CD14-positive monocyte (primary cell): ENCODE measurements at regions not wholly inside any gene's neighbourhood (a gene's known extent, or its start where the extent isn't known, plus 50 kb on each side); places are given as distances from the start of the nearest gene placed in this dataset.
A peak's percentile ranks its signal among the peaks of the same experiment; 100 is the strongest.

Experiments
- DNase-seq, 3 donors: peaks; one replicate each; pipeline ENCODE4 v3.0.0-alpha.2; 2011 to 2022
- H2AFZ ChIP-seq: 2 replicates; pipeline ENCODE4 v1.6.0; 2012; ENCODE audit warnings: mild to moderate bottlenecking, low read depth, low read length, inconsistent platforms; ENCODE audit not compliant: insufficient read depth, poor library complexity, severe bottlenecking
- H3K27ac ChIP-seq, 2 donors: 1 replicate in 1 of 2; 2 replicates in 1 of 2; pipeline ENCODE4 v1.5.1; 2012 to 2013; ENCODE audit warnings: low read length in 2 of 2, control low read depth in 1 of 2, inconsistent platforms in 1 of 2, low read depth in 1 of 2, mild to moderate bottlenecking in 1 of 2
- H3K27me3 ChIP-seq, 2 donors: one replicate each; pipeline versions ENCODE4 v1.6.0 to v1.6.1; 2011 to 2013; ENCODE audit warnings: low read length in 2 of 2; ENCODE audit not compliant: control insufficient read depth in 2 of 2, insufficient read depth in 2 of 2
- H3K36me3 ChIP-seq, 2 donors: replicated peaks in 1 of 2; 1 replicate in 1 of 2; 2 replicates in 1 of 2; pipeline versions ENCODE4 v1.5.1 to v1.6.1; 2012 to 2013; ENCODE audit warnings: low read length in 2 of 2, control low read depth in 1 of 2, inconsistent platforms in 1 of 2, mild to moderate bottlenecking in 1 of 2; ENCODE audit not compliant: insufficient read depth in 2 of 2, control insufficient read depth in 1 of 2
- H3K4me1 ChIP-seq, 2 donors: 1 replicate in 1 of 2; 2 replicates in 1 of 2; pipeline versions ENCODE4 v1.5.1 to v1.6.1; 2012 to 2013; ENCODE audit warnings: low read length in 2 of 2, control low read depth in 1 of 2, inconsistent platforms in 1 of 2, mild to moderate bottlenecking in 1 of 2, moderate library complexity in 1 of 2; ENCODE audit not compliant: insufficient read depth in 2 of 2, control insufficient read depth in 1 of 2
- H3K4me2 ChIP-seq: replicated peaks from 2 replicates; pipeline ENCODE3; 2012; ENCODE audit warnings: low read length, moderate library complexity, mild to moderate bottlenecking; ENCODE audit not compliant: poor library complexity, severe bottlenecking; ENCODE audit errors: extremely low read depth
- H3K4me3 ChIP-seq, 3 experiments: fragments of 200-600 bp in 1 of 3; sonication (generic) in 1 of 3; replicated peaks in 1 of 3; 1 replicate in 2 of 3; 2 replicates in 1 of 3; pipeline ENCODE4 v1.5.1; 2011 to 2013; ENCODE audit warnings: low read length in 3 of 3, mild to moderate bottlenecking in 3 of 3, control low read depth in 2 of 3, low read depth in 2 of 3, inconsistent platforms in 1 of 3, moderate library complexity in 1 of 3
- H3K79me2 ChIP-seq: 2 replicates; pipeline ENCODE4 v1.6.0; 2012; ENCODE audit warnings: mild to moderate bottlenecking, control low read depth, inconsistent platforms, low read length, moderate library complexity; ENCODE audit not compliant: insufficient read depth
- H3K9ac ChIP-seq: 2 replicates; pipeline ENCODE4 v1.6.0; 2017; ENCODE audit warnings: low read length, mild to moderate bottlenecking; ENCODE audit not compliant: insufficient read depth, poor library complexity, severe bottlenecking
- H3K9me3 ChIP-seq, 2 donors: replicated peaks in 1 of 2; 1 replicate in 1 of 2; 2 replicates in 1 of 2; pipeline versions ENCODE4 v1.5.1 to v1.6.1; 2012 to 2013; ENCODE audit warnings: low read length in 2 of 2, control low read depth in 1 of 2; ENCODE audit not compliant: control insufficient read depth in 1 of 2, insufficient read depth in 1 of 2
- H4K20me1 ChIP-seq: 2 replicates; pipeline ENCODE4 v1.6.0; 2012; ENCODE audit warnings: mild to moderate bottlenecking, low read length, control low read depth, moderate library complexity; ENCODE audit not compliant: insufficient read depth
- H3K27ac Mint-ChIP-seq, 7 donors: one replicate each; pipeline ENCODE4 v1.8.0; 2020; ENCODE audit warnings: mild to moderate bottlenecking in 7 of 7, mixed read lengths in 7 of 7, moderate library complexity in 6 of 7, inconsistent platforms in 2 of 7
- H3K27me3 Mint-ChIP-seq, 3 donors: one replicate each; pipeline ENCODE4 v1.8.0; 2021 to 2022; ENCODE audit warnings: low read depth in 3 of 3, mild to moderate bottlenecking in 3 of 3, mixed read lengths in 3 of 3, moderate library complexity in 3 of 3, inconsistent platforms in 1 of 3
- H3K36me3 Mint-ChIP-seq, 2 donors: one replicate each; pipeline ENCODE4 v1.8.0; 2020; ENCODE audit warnings: mixed read lengths in 2 of 2, inconsistent platforms in 1 of 2, mild to moderate bottlenecking in 1 of 2
- H3K4me1 Mint-ChIP-seq: one replicate; pipeline ENCODE4 v1.8.0; 2020; ENCODE audit warnings: mild to moderate bottlenecking, mixed read lengths
- H3K4me3 Mint-ChIP-seq, 2 donors: one replicate each; pipeline ENCODE4 v1.8.0; 2020; ENCODE audit warnings: mild to moderate bottlenecking in 2 of 2, mixed read lengths in 2 of 2, moderate library complexity in 1 of 2
- H3K9me3 Mint-ChIP-seq, 7 donors: one replicate each; pipeline ENCODE4 v1.8.0; 2020 to 2022; ENCODE audit warnings: mixed read lengths in 7 of 7, mild to moderate bottlenecking in 6 of 7, moderate library complexity in 6 of 7, inconsistent platforms in 2 of 7
- CTCF ChIP-seq: fragments of 200-600 bp; IDR thresholded peaks from one replicate; pipeline ENCODE4 v1.8.0; 2022; ENCODE audit warnings: antibody characterized with exemption, mild to moderate bottlenecking
- WGBS: methylation state at CpG from one replicate; pipeline ENCODE4 v1.1.5; 2013; ENCODE audit warnings: missing lambda C conversion rate; ENCODE audit not compliant: insufficient coverage; 5-methylcytosine and 5-hydroxymethylcytosine counted together
- intact Hi-C, 2 donors: fragments of 100-400 bp; cut with micrococcal nuclease; formaldehyde crosslinking; loops; one replicate each; pipeline versions ENCODE4 v1.15.0 to v1.15.1; 2023

DNA sequence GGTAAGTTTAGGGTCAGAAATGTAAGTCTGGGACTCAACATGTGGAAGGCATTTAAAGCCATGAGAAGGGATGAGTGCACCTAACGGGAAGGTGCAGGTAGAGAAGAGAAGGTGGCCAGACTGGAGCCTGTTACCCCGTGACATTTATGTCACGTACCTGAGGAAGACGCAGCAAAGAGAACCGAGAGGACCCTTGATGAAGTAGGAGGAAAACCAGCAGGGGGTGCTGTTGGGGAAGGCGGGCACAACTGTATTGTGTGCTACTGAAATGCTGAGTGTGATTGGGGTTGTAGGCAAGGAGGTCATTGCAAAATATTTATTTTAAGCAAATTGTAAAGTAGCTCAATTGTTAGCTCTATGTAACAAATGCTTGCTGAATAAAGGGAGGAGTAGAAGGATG is 338.2 kb upstream of the PRKCQ start:
- Histone ChIP-seq H3K4me2 (no peak overlapping the region), H3K9me3 (no peaks in the 10 kb centered on the region), H3K27me3 (no peaks in the 10 kb centered on the region), H3K79me2 (no peaks in the 10 kb centered on the region), H3K4me3 (no peak overlapping the region), H2AFZ (no peak overlapping the region), H4K20me1 (no peaks in the 10 kb centered on the region), H3K9ac (no peak overlapping the region), H3K27ac (no peak overlapping the region), H3K4me1 (peaks cover 23 to 25% of the 10 kb centered on the region in 2 donors), H3K36me3 (no peaks in the 10 kb centered on the region)
- peaks cover 0 to 2% (median 0%) of the 10 kb centered on the region in 3 donors for H3K27me3 Mint-ChIP-seq
- intact Hi-C loops = loop anchor here (5.0 kb wide), 2 partner anchors 269 to 499 kb away; no protein-coding TSS in a partner anchor
- peaks cover 36% of the 10 kb centered on the region for H3K4me1 Mint-ChIP-seq
- no peak overlapping the region for H3K4me3 Mint-ChIP-seq
- H3K9me3 Mint-ChIP-seq = peaks cover 0 to 3% (median 0%) of the 10 kb centered on the region in 7 donors
- peak overlapping the region in 2 of 7 donors; percentile 15 to 27 for H3K27ac Mint-ChIP-seq
- no peaks in the 10 kb centered on the region for H3K36me3 Mint-ChIP-seq
- DNase-seq = peak; percentile 23 to 41 (median 35)
- WGBS = 51% methylated on average over 6 of the region's 6 CpGs
- peak; percentile 68 for TF ChIP-seq CTCF

DNA sequence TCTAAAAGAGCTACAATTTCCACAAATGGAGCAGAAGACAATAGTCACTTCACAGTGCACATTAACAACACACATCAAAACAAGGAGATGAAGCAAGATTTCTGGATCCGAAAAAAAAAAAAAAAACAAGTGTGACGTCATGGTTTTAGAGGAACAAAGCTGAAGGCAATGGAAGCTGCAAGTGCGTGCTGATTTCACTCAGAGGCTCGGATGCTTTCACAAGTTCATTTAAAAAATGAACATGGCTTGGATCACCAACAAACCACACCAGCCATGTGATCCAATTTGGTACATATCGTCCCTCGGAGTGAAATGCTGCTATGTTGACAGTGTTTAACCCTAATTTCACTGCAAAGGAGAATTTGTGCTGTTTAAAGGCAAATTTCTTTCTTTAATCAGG is 337.0 kb upstream of the PRKCQ start:
- Histone ChIP-seq H3K27ac (peak overlapping the region in 1 of 2 donors; percentile 51), H3K4me2 (peak overlapping the region; percentile 25), H3K4me3 (peak overlapping the region in 1 of 3 experiments; percentile 1), H3K9me3 (no peaks in the 10 kb centered on the region), H2AFZ (no peak overlapping the region), H3K9ac (no peak overlapping the region), H3K4me1 (peaks cover 23 to 25% of the 10 kb centered on the region in 2 donors), H4K20me1 (no peaks in the 10 kb centered on the region), H3K79me2 (no peaks in the 10 kb centered on the region), H3K36me3 (no peaks in the 10 kb centered on the region), H3K27me3 (no peaks in the 10 kb centered on the region)
- intact Hi-C loops = loop anchor here (5.0 kb wide), 2 partner anchors 270 to 500 kb away; no protein-coding TSS in a partner anchor
- peak overlapping the region; percentile 65 to 90 (median 73) for H3K27ac Mint-ChIP-seq
- TF ChIP-seq CTCF = no peak
- WGBS = no CpG with 5 or more reads among the region's 6 CpGs
- peak; percentile 79 to 84 (median 83) for DNase-seq
- peaks cover 0 to 2% (median 0%) of the 10 kb centered on the region in 3 donors for H3K27me3 Mint-ChIP-seq
- H3K4me3 Mint-ChIP-seq = peak overlapping the region in 1 of 2 donors; percentile 58
- peaks cover 0 to 3% (median 0%) of the 10 kb centered on the region in 7 donors for H3K9me3 Mint-ChIP-seq
- peaks cover 36% of the 10 kb centered on the region for H3K4me1 Mint-ChIP-seq
- H3K36me3 Mint-ChIP-seq = no peaks in the 10 kb centered on the region
